ENCODE measurements at regions not wholly inside any gene's neighbourhood (a gene's known extent, or its start where the extent isn't known, plus 50 kb on each side); places are given as distances from the start of the nearest gene placed in this dataset.
"Not testable (repeated sequence)": the region's sequence is repeated elsewhere in the genome, so short reads cannot be mapped to it uniquely, and the experiment has no call there.

- no peak for DNase-seq
Measured at GRCh38 chr5:143619040-143619439, 192.9 kb upstream of the HMHB1 start.

- DNase-seq: no peak
Measured at GRCh38 chr5:143618141-143618540, 193.8 kb upstream of the HMHB1 start.

- DNase-seq: no peak
Measured at GRCh38 chr5:143614831-143615230, 197.1 kb upstream of the HMHB1 start.

- DNase-seq: no peak
Measured at GRCh38 chr5:143613329-143613728, 198.6 kb upstream of the HMHB1 start.

GRCh38 chr5:143610946-143611345 lies 201.0 kb upstream of the HMHB1 start:
- no peak for DNase-seq

DNA sequence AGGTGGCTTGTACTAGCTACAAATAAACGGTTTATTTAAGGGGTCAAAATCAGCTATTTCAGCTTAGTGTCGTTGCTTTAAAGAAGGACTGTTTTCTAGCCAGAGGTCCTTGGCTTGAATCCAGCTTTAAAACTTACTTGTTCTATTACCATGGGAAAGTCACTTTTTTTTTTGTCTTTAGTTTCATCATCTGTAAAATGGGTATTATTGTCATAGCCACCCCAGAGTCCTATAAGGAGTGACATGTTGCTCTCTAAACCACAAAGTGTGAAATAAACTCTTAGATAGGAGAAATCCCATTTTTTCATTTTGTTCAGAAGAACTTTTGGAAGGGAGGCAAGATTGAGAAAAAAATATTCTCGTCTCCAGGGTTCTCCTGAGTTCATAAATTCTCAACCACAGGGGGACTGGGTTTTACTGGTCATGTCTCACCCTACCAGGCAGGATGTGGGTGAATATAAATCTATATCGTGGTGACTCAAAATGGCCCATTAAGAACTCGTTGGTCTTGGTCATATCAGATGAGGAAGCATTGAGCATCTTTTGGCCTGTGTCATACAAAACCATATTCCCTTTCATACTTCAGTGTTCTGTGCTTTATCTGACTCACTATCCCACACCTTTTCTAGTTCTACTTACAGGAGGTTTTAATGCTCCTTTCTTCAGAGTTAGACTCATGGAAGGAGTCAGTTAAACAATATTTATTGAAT lies 202.7 kb upstream of the NR3C1 start:
- peak; percentile 12 for DNase-seq

DNA sequence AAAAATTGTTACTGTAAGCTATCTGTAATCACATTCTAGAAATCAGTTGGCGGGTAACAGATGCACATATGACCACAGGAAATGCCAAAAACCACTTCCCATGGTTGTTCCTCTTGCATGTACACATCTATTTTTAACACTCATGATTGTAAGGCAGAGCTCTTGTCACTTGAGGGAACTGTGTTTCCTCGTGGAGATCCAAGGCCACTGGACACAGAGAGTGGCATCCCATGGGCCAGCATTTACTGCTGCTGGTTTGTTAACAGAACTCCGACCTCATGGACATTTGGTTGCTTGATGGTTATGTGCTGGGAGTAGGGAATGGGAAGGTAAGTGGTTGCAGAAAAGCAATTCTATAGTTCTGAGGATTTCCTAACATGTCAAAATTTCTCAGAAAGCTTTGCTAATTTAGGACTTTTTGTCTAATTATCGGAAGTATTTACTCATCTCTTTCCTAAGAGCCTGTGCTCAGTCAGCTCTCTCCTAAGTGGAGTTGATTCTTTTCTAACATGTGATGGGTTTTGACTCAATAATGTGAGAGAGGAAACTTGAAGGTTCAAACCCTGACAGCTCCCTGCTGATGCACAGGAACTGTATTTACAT lies 202.0 kb upstream of the NR3C1 start:
- peak; percentile 32 for DNase-seq

DNA sequence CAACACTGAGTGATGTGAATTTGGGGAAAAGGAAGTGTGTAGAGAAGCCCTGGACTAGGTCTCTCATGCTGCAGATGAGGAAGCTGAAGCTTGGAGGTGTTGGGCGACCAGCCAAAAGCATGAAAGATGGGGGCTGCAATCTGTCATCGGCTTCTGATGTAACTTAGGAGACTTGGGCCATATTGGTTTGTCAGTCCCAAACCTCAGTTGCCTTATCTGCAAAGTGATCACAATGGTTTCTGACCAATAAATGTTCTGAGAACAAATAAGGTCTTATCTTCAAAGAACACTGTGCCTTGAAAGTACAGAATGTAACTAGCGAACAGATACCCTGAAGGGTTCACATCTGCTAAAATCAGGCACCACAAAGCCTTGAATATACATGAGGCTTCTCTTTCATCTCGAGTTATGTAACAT lies 198.4 kb upstream of the NR3C1 start:
- no peak for DNase-seq

- DNase-seq: no peak
Measured at GRCh38 chr5:143601357-143601756, 197.9 kb upstream of the NR3C1 start.

GRCh38 chr5:143600396-143601075 lies 197.1 kb upstream of the NR3C1 start:
- no peak for DNase-seq

DNA sequence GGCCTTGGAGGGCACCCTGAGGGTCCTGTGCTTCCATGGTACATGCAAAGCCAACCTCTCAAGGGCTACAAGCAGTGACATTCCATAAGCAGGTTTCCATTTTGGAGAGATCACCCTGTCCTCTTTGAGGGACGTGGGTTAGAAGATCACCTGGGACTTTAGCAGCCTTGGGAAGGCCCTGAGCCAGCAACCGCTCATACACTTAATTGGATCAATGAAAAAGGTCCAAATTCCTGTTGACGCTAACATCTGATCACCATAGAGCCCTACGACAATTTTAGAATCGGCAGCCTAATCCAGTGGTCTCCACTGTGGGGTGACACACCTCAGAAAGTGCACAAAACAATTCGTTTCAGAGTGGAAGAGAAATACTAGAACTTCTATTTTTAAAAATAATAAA lies 196.0 kb upstream of the NR3C1 start:
- no peak for DNase-seq

GRCh38 chr5:143596824-143597223 lies 193.3 kb upstream of the NR3C1 start:
- DNase-seq: no peak

- DNase-seq: no peak
Measured at GRCh38 chr5:143594902-143595818, 191.7 kb upstream of the NR3C1 start.

GRCh38 chr5:143593723-143594122 lies 190.2 kb upstream of the NR3C1 start:
- DNase-seq: no peak

DNA sequence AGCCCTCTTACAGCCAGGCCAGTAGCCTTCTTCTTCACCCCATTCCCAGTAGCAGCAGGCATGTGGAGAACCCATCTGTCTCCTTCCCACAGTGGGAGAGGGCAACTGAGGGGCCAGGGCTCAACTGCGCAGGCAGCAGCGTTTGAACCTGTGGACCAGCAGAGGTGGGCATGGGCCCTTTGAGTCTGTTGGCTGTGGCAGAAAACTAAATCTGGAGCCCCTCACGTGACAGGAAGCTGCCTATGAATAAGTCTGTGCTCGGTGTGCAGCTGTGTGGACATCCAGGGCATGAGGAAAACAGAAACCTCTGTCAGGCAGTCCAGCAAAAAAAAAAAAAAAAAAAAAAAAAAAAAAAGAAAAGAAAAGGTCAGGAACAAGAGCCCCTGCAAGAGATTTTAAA lies 189.2 kb upstream of the NR3C1 start:
- no peak for DNase-seq

GRCh38 chr5:143588933-143589662 lies 185.6 kb upstream of the NR3C1 start:
- no peak for DNase-seq

GRCh38 chr5:143588121-143588520 lies 184.6 kb upstream of the NR3C1 start:
- not testable (repeated sequence) for DNase-seq

- DNase-seq: no peak
Measured at GRCh38 chr5:143586781-143587362, 183.4 kb upstream of the NR3C1 start.

DNA sequence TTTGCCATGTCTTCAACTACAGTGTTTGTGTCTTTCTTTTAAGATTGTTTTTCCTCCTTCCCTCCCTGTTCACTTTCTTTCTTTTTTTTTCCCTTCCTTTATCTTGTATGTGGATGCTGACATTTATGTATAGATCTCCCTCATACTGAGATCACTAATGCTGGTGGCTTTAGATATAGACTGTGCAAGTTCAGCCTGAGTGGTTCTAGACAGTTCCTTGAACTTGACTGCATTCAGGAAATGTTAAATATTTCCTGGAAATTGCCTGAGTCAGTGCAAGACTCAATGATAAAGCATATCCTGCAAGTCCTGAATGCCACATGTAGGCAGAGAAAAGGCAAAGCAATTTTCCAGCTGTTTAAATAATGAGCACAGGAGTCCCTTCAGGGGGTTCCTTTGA lies 182.5 kb upstream of the NR3C1 start:
- no peak for DNase-seq

- DNase-seq: no peak
Measured at GRCh38 chr5:143583409-143583808, 179.9 kb upstream of the NR3C1 start.

DNA sequence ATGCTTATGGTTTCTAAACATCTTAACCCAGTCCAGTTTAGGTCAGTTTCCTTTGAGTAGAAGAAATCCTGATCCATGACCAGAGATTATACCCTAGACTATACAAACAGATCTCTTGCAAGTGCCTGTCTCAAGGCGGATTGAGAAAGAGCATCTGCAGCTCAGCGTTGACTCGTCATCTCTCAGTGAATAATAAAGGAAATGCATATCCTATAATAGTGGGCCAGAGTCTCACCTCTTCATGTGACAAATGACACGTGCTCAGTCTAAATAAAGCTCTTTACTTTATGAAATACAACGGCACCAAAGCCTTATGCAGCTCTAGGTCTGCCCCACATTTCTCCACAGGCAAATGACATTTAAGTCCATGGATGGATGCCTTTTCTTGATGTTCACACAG lies 179.4 kb upstream of the NR3C1 start:
- no peak for DNase-seq

DNA sequence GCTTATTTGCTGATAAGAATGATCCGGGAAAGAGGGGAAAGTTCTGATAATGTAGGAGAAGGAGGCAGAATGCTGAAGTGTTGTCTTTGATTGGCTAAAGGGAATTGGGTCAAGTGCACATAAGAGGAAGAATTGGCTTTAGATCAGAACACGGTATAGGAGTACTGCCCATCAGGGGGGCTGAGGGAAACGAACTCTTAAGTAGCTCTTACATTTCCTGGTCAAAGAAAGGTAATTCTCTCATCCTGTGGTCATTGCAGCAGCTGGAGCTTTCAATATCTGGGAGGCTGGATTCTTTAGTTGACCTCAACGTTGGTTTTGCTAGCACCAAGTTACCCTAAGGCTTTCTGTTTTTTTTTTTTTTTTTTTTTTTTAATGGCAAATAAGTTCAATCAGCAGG lies 178.7 kb upstream of the NR3C1 start:
- DNase-seq: no peak

All from fibroblast of skin of back (primary cell).